Keratinocyte (primary cell): ENCODE measurements at regions not wholly inside any gene's neighbourhood (a gene's known extent, or its start where the extent isn't known, plus 50 kb on each side); places are given as distances from the start of the nearest gene placed in this dataset.

Source experiments
- DNase-seq: peaks from one replicate; pipeline ENCODE4 v3.0.0-alpha.2; 2011; ENCODE audit warnings: low read depth, missing footprints, low spot score
- FAIRE-seq: peaks from 2 replicates; lab custom pipeline; 2011; peaks lifted over from hg19 to GRCh38; lab: Jason Lieb, UNC
- H2AFZ ChIP-seq: 2 replicates; pipeline ENCODE4 v1.6.0; 2012; ENCODE audit warnings: low read length, control low read depth, inconsistent platforms; ENCODE audit not compliant: control insufficient read depth
- H3K27ac ChIP-seq: 2 replicates; pipeline ENCODE4 v1.5.1; 2011; ENCODE audit warnings: low read length; ENCODE audit not compliant: control insufficient read depth, insufficient read depth
- H3K27me3 ChIP-seq: 3 replicates; pipeline ENCODE4 v1.6.0; 2011; ENCODE audit warnings: low read length; ENCODE audit not compliant: control insufficient read depth, insufficient read depth; ENCODE audit errors: extremely low read depth
- H3K36me3 ChIP-seq, 2 experiments: 2 replicates in 1 of 2; 3 replicates in 1 of 2; pipeline ENCODE4 v1.5.1; 2011; ENCODE audit warnings: low read length in 2 of 2, mild to moderate bottlenecking in 1 of 2; ENCODE audit not compliant: control insufficient read depth in 2 of 2, insufficient read depth in 2 of 2; ENCODE audit errors: extremely low read depth in 1 of 2
- H3K4me1 ChIP-seq: 3 replicates; pipeline ENCODE4 v1.5.1; 2011; ENCODE audit warnings: low read length; ENCODE audit not compliant: control insufficient read depth, insufficient read depth; ENCODE audit errors: extremely low read depth
- H3K4me2 ChIP-seq: 3 replicates; pipeline ENCODE4 v1.6.0; 2011; ENCODE audit warnings: low read depth, low read length; ENCODE audit not compliant: control insufficient read depth, insufficient read depth; ENCODE audit errors: extremely low read depth
- H3K4me3 ChIP-seq, 3 experiments: fragments of 200-600 bp in 1 of 3; sonication (generic) in 1 of 3; 2 replicates in 2 of 3; 3 replicates in 1 of 3; pipeline ENCODE4 v1.5.1; 2011 to 2016; ENCODE audit warnings: low read length in 3 of 3, mild to moderate bottlenecking in 3 of 3, control low read depth in 2 of 3, inconsistent platforms in 1 of 3, low read depth in 1 of 3, mixed read lengths in 1 of 3, mixed run types in 1 of 3, moderate library complexity in 1 of 3; ENCODE audit not compliant: control insufficient read depth in 2 of 3, insufficient read depth in 2 of 3; ENCODE audit errors: extremely low read depth in 1 of 3
- H3K79me2 ChIP-seq: 2 replicates; pipeline ENCODE4 v1.6.0; 2012; ENCODE audit warnings: low read length; ENCODE audit not compliant: control insufficient read depth, insufficient read depth
- H3K9ac ChIP-seq: 3 replicates; pipeline ENCODE4 v1.6.0; 2011; ENCODE audit warnings: low read length; ENCODE audit not compliant: control insufficient read depth, insufficient read depth; ENCODE audit errors: extremely low read depth
- H3K9me1 ChIP-seq: 3 replicates; pipeline ENCODE4 v1.6.0; 2011; ENCODE audit warnings: low read length; ENCODE audit not compliant: control insufficient read depth, insufficient read depth; ENCODE audit errors: extremely low read depth
- H3K9me3 ChIP-seq: 2 replicates; pipeline ENCODE4 v1.5.1; 2012; ENCODE audit warnings: low read depth, low read length; ENCODE audit not compliant: control insufficient read depth
- H4K20me1 ChIP-seq: 3 replicates; pipeline ENCODE4 v1.6.0; 2011; ENCODE audit warnings: low read length; ENCODE audit not compliant: control insufficient read depth, insufficient read depth; ENCODE audit errors: extremely low read depth
- EZH2 ChIP-seq: IDR thresholded peaks from one replicate; pipeline ENCODE4 v1.6.1; 2012; ENCODE audit warnings: inconsistent platforms, mild to moderate bottlenecking, low read length, moderate library complexity
- dilution Hi-C: fragments of 300-500 bp; cut with MboI; formaldehyde crosslinking; loops from one replicate; pipeline ENCODE4 v1.7.0; 2020; ENCODE audit warnings: low sequenced_read_pairs; ENCODE audit not compliant: extremely low pct_ligation_motif_present
- TF ChIP-seq, protein P1 (sequence below), 3 experiments: IDR thresholded peaks in 1 of 3; conservative IDR thresholded peaks in 1 of 3; optimal IDR thresholded peaks in 1 of 3; 2 replicates in 2 of 3; 3 replicates in 1 of 3; pipeline versions ENCODE3 to v1.5.1; 2011; ENCODE audit warnings: low read length in 3 of 3, mild to moderate bottlenecking in 3 of 3, moderate library complexity in 2 of 3, control low read depth in 1 of 3, inconsistent platforms in 1 of 3; ENCODE audit not compliant: insufficient read depth in 2 of 3; ENCODE audit errors: extremely low read depth in 1 of 3

DNA sequence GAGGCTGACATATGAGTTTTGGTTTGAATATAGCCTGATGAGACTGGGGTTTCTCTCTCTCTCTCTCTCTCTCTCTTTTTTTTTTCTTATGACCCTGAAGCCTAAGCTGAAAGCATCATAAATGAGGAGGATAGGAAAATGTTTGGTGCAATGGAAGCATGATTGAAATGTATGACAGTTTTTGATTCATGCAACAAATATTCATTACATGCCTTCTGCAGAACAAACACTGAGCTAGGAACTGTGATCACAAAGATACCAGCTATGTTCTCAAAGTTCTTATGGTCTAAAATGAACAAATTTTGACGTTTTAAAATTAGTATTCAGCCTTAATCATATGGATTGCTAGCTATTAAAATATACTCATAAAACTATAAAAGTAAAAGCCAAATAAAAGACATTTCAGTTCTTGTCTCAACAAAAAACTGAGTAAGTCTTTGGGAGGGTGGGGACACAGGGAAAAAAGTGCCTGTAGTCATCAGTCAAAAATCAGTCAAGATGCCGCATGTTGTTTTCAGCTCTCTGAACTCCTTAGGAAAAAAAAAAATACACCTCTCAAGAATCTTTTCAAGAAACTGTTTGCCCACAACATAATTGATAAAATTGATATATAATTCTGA, 57.2 kb downstream of the NKX6-1 start:
- no peaks in the 10 kb centered on the region for H3K27me3 ChIP-seq
- peaks cover 2% of the 10 kb centered on the region for H3K4me1 ChIP-seq
- no peaks in the 10 kb centered on the region for H3K9me1 ChIP-seq
- H3K9ac ChIP-seq: no peak overlapping the region
- no peaks in the 10 kb centered on the region for H4K20me1 ChIP-seq
- FAIRE-seq (no peak), DNase-seq (no peak)
- no peak overlapping the region for H3K4me2 ChIP-seq
- H3K36me3 ChIP-seq: no peaks in the 10 kb centered on the region
- TF ChIP-seq EZH2: no peak
- H3K9me3 ChIP-seq: no peaks in the 10 kb centered on the region
- no peak overlapping the region for H3K4me3 ChIP-seq
- no peak overlapping the region for H3K27ac ChIP-seq
- dilution Hi-C loops: no loop called here
- no peak overlapping the region for H2AFZ ChIP-seq
- no peaks in the 10 kb centered on the region for H3K79me2 ChIP-seq

DNA sequence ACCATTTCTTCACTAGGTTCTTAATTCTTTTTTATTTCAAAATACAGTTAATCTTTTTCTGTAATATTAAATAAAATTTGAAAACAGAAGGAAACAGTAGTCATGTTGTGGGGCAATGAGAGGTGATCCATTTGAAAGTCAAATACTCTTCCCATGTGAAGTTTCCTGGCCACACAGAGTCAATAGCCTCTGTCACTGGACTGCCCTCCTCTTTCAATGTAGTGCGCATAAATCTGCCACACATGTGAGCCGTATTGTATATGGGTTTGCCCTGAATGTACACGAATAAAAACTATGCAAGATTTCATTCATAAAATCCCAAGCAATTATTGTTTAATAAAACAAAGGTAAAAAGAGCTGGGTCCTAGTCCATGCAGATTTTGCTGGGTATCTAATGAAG, 59.1 kb downstream of the NKX6-1 start:
- DNase-seq: no peak
- no peak overlapping the region for H3K27ac ChIP-seq
- dilution Hi-C loops: no loop called here
- H3K27me3 ChIP-seq: no peaks in the 10 kb centered on the region
- H3K4me3 ChIP-seq: no peak overlapping the region
- H3K9ac ChIP-seq: no peak overlapping the region
- no peak for FAIRE-seq
- H3K79me2 ChIP-seq: no peaks in the 10 kb centered on the region
- H3K9me1 ChIP-seq: no peaks in the 10 kb centered on the region
- H2AFZ ChIP-seq: no peak overlapping the region
- no peaks in the 10 kb centered on the region for H4K20me1 ChIP-seq
- H3K9me3 ChIP-seq: no peaks in the 10 kb centered on the region
- H3K36me3 ChIP-seq: no peaks in the 10 kb centered on the region
- H3K4me2 ChIP-seq: no peak overlapping the region
- TF ChIP-seq EZH2: no peak
- TF ChIP-seq, protein P1, sequence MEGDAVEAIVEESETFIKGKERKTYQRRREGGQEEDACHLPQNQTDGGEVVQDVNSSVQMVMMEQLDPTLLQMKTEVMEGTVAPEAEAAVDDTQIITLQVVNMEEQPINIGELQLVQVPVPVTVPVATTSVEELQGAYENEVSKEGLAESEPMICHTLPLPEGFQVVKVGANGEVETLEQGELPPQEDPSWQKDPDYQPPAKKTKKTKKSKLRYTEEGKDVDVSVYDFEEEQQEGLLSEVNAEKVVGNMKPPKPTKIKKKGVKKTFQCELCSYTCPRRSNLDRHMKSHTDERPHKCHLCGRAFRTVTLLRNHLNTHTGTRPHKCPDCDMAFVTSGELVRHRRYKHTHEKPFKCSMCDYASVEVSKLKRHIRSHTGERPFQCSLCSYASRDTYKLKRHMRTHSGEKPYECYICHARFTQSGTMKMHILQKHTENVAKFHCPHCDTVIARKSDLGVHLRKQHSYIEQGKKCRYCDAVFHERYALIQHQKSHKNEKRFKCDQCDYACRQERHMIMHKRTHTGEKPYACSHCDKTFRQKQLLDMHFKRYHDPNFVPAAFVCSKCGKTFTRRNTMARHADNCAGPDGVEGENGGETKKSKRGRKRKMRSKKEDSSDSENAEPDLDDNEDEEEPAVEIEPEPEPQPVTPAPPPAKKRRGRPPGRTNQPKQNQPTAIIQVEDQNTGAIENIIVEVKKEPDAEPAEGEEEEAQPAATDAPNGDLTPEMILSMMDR (optimal IDR thresholded peaks at IDR 0.05 in 1 of 3, IDR thresholded peaks at IDR 0.05 in 1 of 3, conservative IDR thresholded peaks at IDR 0.05 in 1 of 3; ENCODE audit: extremely low read depth in 1 of 3, insufficient read depth in 2 of 3, low read length in 3 of 3): no peak
- peaks cover 2% of the 10 kb centered on the region for H3K4me1 ChIP-seq

DNA sequence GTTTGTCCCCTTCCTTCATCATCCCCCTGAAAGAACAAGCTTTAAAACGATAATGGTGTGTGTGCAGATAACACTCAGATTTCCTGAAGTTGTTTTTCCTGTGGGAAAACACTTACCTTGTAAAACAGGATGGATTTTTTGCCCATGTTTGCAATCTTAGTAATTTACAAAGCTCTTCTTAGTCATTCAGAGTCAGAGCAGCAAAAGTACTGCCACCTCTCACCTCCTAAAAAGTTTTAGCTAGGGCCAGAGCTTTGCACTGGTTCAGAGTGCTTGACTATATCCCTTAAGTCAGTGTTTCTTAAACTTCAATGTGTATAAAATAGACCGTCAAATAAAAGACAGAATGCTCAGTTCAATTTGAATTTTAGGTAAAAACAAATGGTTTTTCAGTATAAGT, 62.3 kb downstream of the NKX6-1 start:
- Histone ChIP-seq H3K9me3 (no peaks in the 10 kb centered on the region), H3K4me3 (no peak overlapping the region), H3K4me2 (no peak overlapping the region), H3K9me1 (no peaks in the 10 kb centered on the region), H2AFZ (no peak overlapping the region), H4K20me1 (no peaks in the 10 kb centered on the region), H3K4me1 (peaks cover 2% of the 10 kb centered on the region), H3K79me2 (no peaks in the 10 kb centered on the region), H3K27ac (no peak overlapping the region), H3K36me3 (no peaks in the 10 kb centered on the region), H3K27me3 (no peaks in the 10 kb centered on the region), H3K9ac (no peak overlapping the region)
- dilution Hi-C loops: no loop called here
- TF ChIP-seq, protein P1 (optimal IDR thresholded peaks at IDR 0.05 in 1 of 3, IDR thresholded peaks at IDR 0.05 in 1 of 3, conservative IDR thresholded peaks at IDR 0.05 in 1 of 3; ENCODE audit: extremely low read depth in 1 of 3, insufficient read depth in 2 of 3, low read length in 3 of 3): no peak
- no peak for TF ChIP-seq EZH2
- FAIRE-seq: no peak
- DNase-seq: no peak
